ENCODE measurements at regions not wholly inside any gene's neighbourhood (a gene's known extent, or its start where the extent isn't known, plus 50 kb on each side); places are given as distances from the start of the nearest gene placed in this dataset.

- TF ChIP-seq CTCF (IDR thresholded peaks at IDR 0.05), result no peak
- no peak for TF ChIP-seq POLR2A (IDR thresholded peaks at IDR 0.05)
Observed at GRCh38 chr6:134631398-134631924, 313.5 kb upstream of the SGK1 start.
